GM12878 (cell line): ENCODE measurements at regions not wholly inside any gene's neighbourhood (a gene's known extent, or its start where the extent isn't known, plus 50 kb on each side); places are given as distances from the start of the nearest gene placed in this dataset.

ENCODE experiments used
- CTCF ChIP-seq, 3 experiments: IDR thresholded peaks in 2 of 3; conservative IDR thresholded peaks in 1 of 3; 2 replicates each; pipeline ENCODE4 v1.5.1; 2011; ENCODE audit warnings: low read depth in 3 of 3, low read length in 3 of 3, mild to moderate bottlenecking in 3 of 3, control low read depth in 2 of 3, moderate library complexity in 2 of 3, inconsistent platforms in 1 of 3, mixed read lengths in 1 of 3; ENCODE audit not compliant: control insufficient read depth in 2 of 3, insufficient read depth in 1 of 3; ENCODE audit errors: extremely low read depth in 1 of 3
- ETV6 ChIP-seq, 2 experiments: fragments of 450-650 bp in 1 of 2; IDR thresholded peaks in 1 of 2; conservative IDR thresholded peaks in 1 of 2; 2 replicates each; pipeline ENCODE4 v1.6.1; 2014; ENCODE audit warnings: antibody characterized with exemption in 1 of 2, borderline replicate concordance in 1 of 2, low read depth in 1 of 2, mild to moderate bottlenecking in 1 of 2, moderate library complexity in 1 of 2
- JUNB ChIP-seq: IDR thresholded peaks from 2 replicates; pipeline ENCODE4 v1.6.1; 2016; ENCODE audit warnings: antibody characterized with exemption, mild to moderate bottlenecking
- NFYA ChIP-seq: IDR thresholded peaks from 2 replicates; pipeline ENCODE4 v1.6.1; 2011; ENCODE audit warnings: low read depth, mild to moderate bottlenecking, low read length, improper control_type of control experiment, borderline replicate concordance
- NR2C2 ChIP-seq: IDR thresholded peaks from 2 replicates; pipeline ENCODE4 v1.6.1; 2011; ENCODE audit warnings: borderline replicate concordance, low read depth; ENCODE audit not compliant: control insufficient read depth, insufficient read length
- POLR2A ChIP-seq: IDR thresholded peaks from 2 replicates; pipeline ENCODE4 v1.6.1; 2011; ENCODE audit warnings: low read depth, mild to moderate bottlenecking, low read length
- SUZ12 ChIP-seq: fragments of 200-600 bp; sonication (generic); IDR thresholded peaks from one replicate; pipeline ENCODE4 v1.6.1; 2018; ENCODE audit warnings: antibody characterized with exemption, mild to moderate bottlenecking; ENCODE audit not compliant: unreplicated experiment
- ZNF274 ChIP-seq: IDR thresholded peaks from one replicate; pipeline ENCODE4 v1.8.0; 2011; ENCODE audit not compliant: insufficient read length, insufficient read depth

DNA sequence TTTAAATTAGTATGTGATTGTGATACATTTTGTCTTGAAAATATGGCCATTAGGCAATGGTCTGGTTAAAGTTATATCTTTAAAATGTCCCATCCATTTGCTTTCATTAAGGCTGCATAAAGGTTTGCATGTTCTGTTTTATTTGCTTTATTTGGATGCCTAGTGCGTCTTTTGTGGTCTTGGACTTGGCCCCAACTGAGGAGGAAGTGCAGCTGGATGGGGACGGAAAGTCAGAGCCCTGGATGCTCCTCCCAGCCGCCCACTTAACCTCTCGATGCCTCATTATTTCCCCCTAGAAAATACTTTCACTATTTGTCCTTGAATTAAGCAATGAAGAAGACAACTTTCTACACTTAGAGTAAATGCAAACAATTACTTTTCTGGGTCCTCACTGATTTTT is 898.2 kb downstream of the MCTP2 start:
- TF ChIP-seq CTCF (IDR thresholded peaks at IDR 0.05 in 2 of 3, conservative IDR thresholded peaks at IDR 0.05 in 1 of 3; ENCODE audit: control insufficient read depth in 2 of 3, extremely low read depth in 1 of 3, insufficient read depth in 1 of 3, low read depth in 3 of 3, low read length in 3 of 3) (no peak), NFYA (no peak), NR2C2 (no peak), SUZ12 (no peak), ETV6 (conservative IDR thresholded peaks at IDR 0.05 in 1 of 2, IDR thresholded peaks at IDR 0.05 in 1 of 2; ENCODE audit: borderline replicate concordance in 1 of 2, low read depth in 1 of 2) (no peak), POLR2A (no peak), JUNB (no peak), ZNF274 (no peak)
